LNCaP clone FGC (cell line): ENCODE measurements at regions not wholly inside any gene's neighbourhood (a gene's known extent, or its start where the extent isn't known, plus 50 kb on each side); places are given as distances from the start of the nearest gene placed in this dataset.

ENCODE experiments used
- DNase-seq: peaks from one replicate; pipeline ENCODE4 v3.0.0-alpha.2; 2011; ENCODE audit warnings: low read depth
- H3K4me3 ChIP-seq: 2 replicates; pipeline ENCODE4 v1.5.1; 2011; ENCODE audit warnings: mild to moderate bottlenecking, low read depth, low read length, control low read depth
- CTCF ChIP-seq: IDR thresholded peaks from 2 replicates; pipeline ENCODE4 v1.5.1; 2012; ENCODE audit warnings: mild to moderate bottlenecking; ENCODE audit not compliant: control insufficient read depth, insufficient read depth; ENCODE audit errors: extremely low read depth

DNA sequence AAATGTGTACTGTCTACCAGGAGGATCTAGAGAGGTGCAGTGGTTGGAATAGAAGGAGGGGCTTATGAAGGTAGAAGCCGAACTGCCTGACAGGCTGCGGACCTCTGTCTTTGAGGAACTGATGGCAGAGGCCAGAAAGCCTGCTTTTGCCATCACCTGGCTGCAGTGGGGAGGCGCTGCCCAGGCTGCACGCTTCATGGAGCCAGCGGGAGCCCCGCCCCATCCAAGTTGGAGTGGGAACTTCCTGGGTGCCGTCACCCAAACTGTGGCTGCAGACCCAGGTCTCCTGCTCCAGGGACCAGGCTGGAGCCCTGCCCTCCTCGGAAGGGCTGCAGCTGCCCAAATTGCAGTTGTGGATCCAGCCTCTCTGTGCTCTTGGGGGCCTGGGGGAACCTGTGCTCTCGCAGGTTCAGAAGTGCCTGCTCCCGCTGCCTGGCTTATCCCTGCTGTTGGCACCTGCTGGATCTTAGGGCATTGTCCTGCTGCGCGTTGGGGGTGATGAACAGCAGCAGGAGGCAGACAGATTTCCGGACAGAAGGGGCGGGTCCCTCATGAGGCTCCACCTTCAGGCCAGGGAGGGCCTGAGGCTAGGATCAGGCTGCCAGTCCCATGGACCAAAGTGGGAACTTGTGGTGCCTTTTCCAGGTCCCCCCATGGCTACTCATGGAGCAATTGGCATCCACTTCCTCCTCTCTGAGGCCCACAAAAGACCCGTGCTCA, 118.0 kb upstream of the PLPPR4 start:
- no peak for TF ChIP-seq CTCF
- no peak for DNase-seq

GRCh38 chr1:99149952-99150351, 114.3 kb upstream of the PLPPR4 start:
- H3K4me3 ChIP-seq, result no peak overlapping the region

More for the DNA sequence above, 118.0 kb upstream of the PLPPR4 start:
- H3K4me3 ChIP-seq, result no peak overlapping the region

GRCh38 chr1:99152132-99152531, 112.2 kb upstream of the PLPPR4 start:
- DNase-seq, result no peak
- TF ChIP-seq CTCF, result no peak
- no peak overlapping the region for H3K4me3 ChIP-seq

More at GRCh38 chr1:99149952-99150351, 114.3 kb upstream of the PLPPR4 start:
- no peak for TF ChIP-seq CTCF
- DNase-seq, result no peak

GRCh38 chr1:99163671-99164070, 100.6 kb upstream of the PLPPR4 start:
- no peak for DNase-seq
- no peak overlapping the region for H3K4me3 ChIP-seq
- TF ChIP-seq CTCF, result no peak

GRCh38 chr1:99170516-99170915, 93.8 kb upstream of the PLPPR4 start:
- no peak overlapping the region for H3K4me3 ChIP-seq
- DNase-seq, result no peak
- no peak for TF ChIP-seq CTCF

DNA sequence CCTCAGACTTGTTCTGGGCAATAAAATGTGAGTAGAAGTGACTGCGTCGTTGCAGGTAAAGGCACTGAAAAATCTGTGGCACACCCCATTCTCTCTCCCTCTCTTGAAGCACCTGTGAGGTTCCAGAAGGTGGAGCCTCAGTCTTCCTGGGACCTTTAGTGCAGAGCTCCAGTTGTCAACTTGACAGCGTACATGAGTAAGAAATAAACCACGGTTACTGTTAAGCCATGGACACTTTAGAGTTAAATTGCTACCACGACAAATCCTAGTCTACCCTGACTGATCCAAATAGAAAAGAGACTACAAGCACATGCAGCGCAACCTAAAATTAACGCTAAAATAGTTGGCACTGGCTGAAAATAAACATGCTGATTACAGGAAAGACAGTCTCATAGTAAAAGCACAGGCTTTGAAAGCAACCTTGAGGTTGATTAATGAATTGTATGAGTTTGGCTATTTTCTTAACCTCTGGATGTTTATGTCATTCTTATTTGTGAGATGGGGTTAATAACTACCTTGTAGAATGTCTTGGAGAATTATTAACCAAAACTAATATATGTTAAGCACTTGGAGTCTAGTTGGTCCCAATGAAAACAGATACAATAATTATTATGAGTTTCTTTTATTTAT, 93.0 kb upstream of the PLPPR4 start:
- peak; percentile 17; the same call in 1 of the 2 replicates for TF ChIP-seq CTCF
- DNase-seq, result no peak
- no peak overlapping the region for H3K4me3 ChIP-seq
